Lower leg skin (tissue), 4 donors: ENCODE measurements at regions not wholly inside any gene's neighbourhood (a gene's known extent, or its start where the extent isn't known, plus 50 kb on each side); places are given as distances from the start of the nearest gene placed in this dataset.

ENCODE experiments used
- DNase-seq, 2 donors: peaks; one replicate each; pipeline ENCODE4 v3.0.0-alpha.2; 2019; ENCODE audit warnings: low spot score in 2 of 2
- H3K4me3 ChIP-seq: fragments of 200-600 bp; sonication (generic); 2 replicates; pipeline ENCODE4 v1.5.1; 2017; ENCODE audit warnings: mild to moderate bottlenecking, low read depth; ENCODE audit not compliant: poor library complexity, severe bottlenecking
- CTCF ChIP-seq, 3 donors: fragments of 450-650 bp; IDR thresholded peaks; one replicate each; pipeline ENCODE4 v1.5.1; 2016; ENCODE audit warnings: antibody characterized with exemption in 3 of 3, mild to moderate bottlenecking in 3 of 3, moderate library complexity in 2 of 3
- POLR2A ChIP-seq, 2 donors: fragments of 450-650 bp; IDR thresholded peaks; one replicate each; pipeline ENCODE4 v1.6.1; 2016 to 2017; ENCODE audit warnings: antibody characterized with exemption in 2 of 2, mild to moderate bottlenecking in 1 of 2, moderate library complexity in 1 of 2
- WGBS, 2 donors: methylation state at CpG; one replicate each; pipeline ENCODE4 v1.1.5; 2018; 5-methylcytosine and 5-hydroxymethylcytosine counted together
- intact Hi-C: fragments of 100-400 bp; cut with DNase I; formaldehyde crosslinking; loops from one replicate; pipeline ENCODE4 v1.15.0; 2023; ENCODE audit warnings: low total_unique reads

- WGBS, 2 donors = 76 to 81% methylated on average over 1 of the region's 1 CpG
- TF ChIP-seq CTCF (IDR thresholded peaks at IDR 0.05) (no peak), POLR2A (IDR thresholded peaks at IDR 0.05) (no peak)
- DNase-seq = no peak
- intact Hi-C loops = no loop called here
- no peak overlapping the region for H3K4me3 ChIP-seq
Observed at GRCh38 chr17:20922128-20922670, 120.6 kb downstream of the USP22 start.

- intact Hi-C loops = no loop called here
- no peak for TF ChIP-seq POLR2A (IDR thresholded peaks at IDR 0.05)
- no peak for TF ChIP-seq CTCF (IDR thresholded peaks at IDR 0.05)
- no peak overlapping the region for H3K4me3 ChIP-seq
- WGBS, 2 donors = 59 to 61% methylated on average over 5 of the region's 5 CpGs
- DNase-seq = no peak
Observed at GRCh38 chr17:20924306-20924705, 118.5 kb downstream of the USP22 start.

- intact Hi-C loops = no loop called here
- no peak for TF ChIP-seq CTCF (IDR thresholded peaks at IDR 0.05)
- TF ChIP-seq POLR2A (IDR thresholded peaks at IDR 0.05) = no peak
- DNase-seq = no peak
- no peak overlapping the region for H3K4me3 ChIP-seq
- 94 to 97% methylated on average over 3 of the region's 3 CpGs for WGBS, 2 donors
Observed at GRCh38 chr17:20925091-20925490, 117.7 kb downstream of the USP22 start.

GRCh38 chr17:20925954-20926353 lies 116.9 kb downstream of the USP22 start:
- no peak for DNase-seq
- no peak for TF ChIP-seq POLR2A (IDR thresholded peaks at IDR 0.05)
- H3K4me3 ChIP-seq = no peak overlapping the region
- intact Hi-C loops = no loop called here
- 67% methylated on average over 2 of the region's 2 CpGs for WGBS, 2 donors

- TF ChIP-seq CTCF (IDR thresholded peaks at IDR 0.05) (no peak), POLR2A (IDR thresholded peaks at IDR 0.05) (no peak)
- WGBS, 2 donors = 62 to 65% methylated on average over 2 of the region's 2 CpGs
- no peak overlapping the region for H3K4me3 ChIP-seq
- intact Hi-C loops = no loop called here
- no peak for DNase-seq
Observed at GRCh38 chr17:20926532-20926931, 116.3 kb downstream of the USP22 start.

- DNase-seq = no peak
- TF ChIP-seq POLR2A (IDR thresholded peaks at IDR 0.05) (no peak), CTCF (IDR thresholded peaks at IDR 0.05) (no peak)
- no peak overlapping the region for H3K4me3 ChIP-seq
- intact Hi-C loops = no loop called here
- 74 to 85% methylated on average over 7 of the region's 7 CpGs for WGBS, 2 donors
Observed at GRCh38 chr17:20927308-20927977, 115.4 kb downstream of the USP22 start.
